Heart left ventricle (tissue), 13 donors: ENCODE measurements at regions not wholly inside any gene's neighbourhood (a gene's known extent, or its start where the extent isn't known, plus 50 kb on each side); places are given as distances from the start of the nearest gene placed in this dataset.

ENCODE experiments used
- POLR2A ChIP-seq, 2 donors: fragments of 450-650 bp; IDR thresholded peaks; one replicate each; pipeline ENCODE4 v1.6.1; 2017; ENCODE audit warnings: antibody characterized with exemption in 2 of 2, mild to moderate bottlenecking in 2 of 2, moderate library complexity in 2 of 2
- TF ChIP-seq, protein P1 (sequence below), 12 donors: fragments of 200-600 bp; sonication (generic) in 4 of 12; IDR thresholded peaks; one replicate each; pipeline versions ENCODE4 v1.5.0 to v1.8.0; 2018 to 2022; ENCODE audit warnings: antibody characterized with exemption in 12 of 12, mild to moderate bottlenecking in 5 of 12
- donor health status: ischemic (EF 13 %, LVEDD 7.1; RV severe dilation, severe dysfunction).
- donor health status: DM: no; HTN: yes; CAD: no.
- donor health status: DM: no; HTN: no; CAD: no.
- donor health status: ischemic (EF 25% LVEDD 6.9; RV normal size, moderate dysfunction).
- donor health status: ischemic (EF 25% LVEDD 5.7; RV mildly dilated, moderate dysfunction).
- donor health status: ischemic (EF 35%, LVEDD 5.7; RV mildly dilated, moderate dysfunction).
- donor health status: nonischemic (EF 11% LVEDD 7.7; RV severe dilation, severe dysfunction).
- donor health status: DM: yes; HTN: yes; CAD: no.
- donor health status: PGD.
- donor health status: ischemic (EF 29% LVEDD 5.4; RV normal size, mild dysfunction).
- donor health status: nonischemic (EF 23%, LVEDD 6.1; RV moderate dilation, normal function).

DNA sequence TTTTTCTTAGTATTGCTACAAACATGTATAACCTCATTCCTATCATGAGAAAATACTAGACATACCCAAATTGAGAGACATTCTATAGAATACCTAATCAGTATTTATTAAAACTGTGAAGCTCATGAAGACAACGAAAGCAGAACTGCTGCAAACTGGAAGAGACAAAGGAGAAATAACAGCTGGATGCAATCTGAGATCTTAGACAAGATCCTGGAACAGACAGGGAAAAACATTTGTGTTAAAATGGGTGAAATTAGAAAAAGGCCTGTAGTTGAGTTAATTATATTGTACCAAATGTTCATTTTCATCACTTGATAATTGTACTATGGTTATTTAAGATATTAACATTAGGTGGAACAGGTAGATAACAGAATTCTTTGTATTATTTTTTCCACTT, 392.0 kb downstream of the PLPP3 start:
- TF ChIP-seq, protein P1, sequence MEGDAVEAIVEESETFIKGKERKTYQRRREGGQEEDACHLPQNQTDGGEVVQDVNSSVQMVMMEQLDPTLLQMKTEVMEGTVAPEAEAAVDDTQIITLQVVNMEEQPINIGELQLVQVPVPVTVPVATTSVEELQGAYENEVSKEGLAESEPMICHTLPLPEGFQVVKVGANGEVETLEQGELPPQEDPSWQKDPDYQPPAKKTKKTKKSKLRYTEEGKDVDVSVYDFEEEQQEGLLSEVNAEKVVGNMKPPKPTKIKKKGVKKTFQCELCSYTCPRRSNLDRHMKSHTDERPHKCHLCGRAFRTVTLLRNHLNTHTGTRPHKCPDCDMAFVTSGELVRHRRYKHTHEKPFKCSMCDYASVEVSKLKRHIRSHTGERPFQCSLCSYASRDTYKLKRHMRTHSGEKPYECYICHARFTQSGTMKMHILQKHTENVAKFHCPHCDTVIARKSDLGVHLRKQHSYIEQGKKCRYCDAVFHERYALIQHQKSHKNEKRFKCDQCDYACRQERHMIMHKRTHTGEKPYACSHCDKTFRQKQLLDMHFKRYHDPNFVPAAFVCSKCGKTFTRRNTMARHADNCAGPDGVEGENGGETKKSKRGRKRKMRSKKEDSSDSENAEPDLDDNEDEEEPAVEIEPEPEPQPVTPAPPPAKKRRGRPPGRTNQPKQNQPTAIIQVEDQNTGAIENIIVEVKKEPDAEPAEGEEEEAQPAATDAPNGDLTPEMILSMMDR (IDR thresholded peaks at IDR 0.05): no peak
- no peak for TF ChIP-seq POLR2A (IDR thresholded peaks at IDR 0.05)
